ENCODE measurements at regions not wholly inside any gene's neighbourhood (a gene's known extent, or its start where the extent isn't known, plus 50 kb on each side); places are given as distances from the start of the nearest gene placed in this dataset.

DNA sequence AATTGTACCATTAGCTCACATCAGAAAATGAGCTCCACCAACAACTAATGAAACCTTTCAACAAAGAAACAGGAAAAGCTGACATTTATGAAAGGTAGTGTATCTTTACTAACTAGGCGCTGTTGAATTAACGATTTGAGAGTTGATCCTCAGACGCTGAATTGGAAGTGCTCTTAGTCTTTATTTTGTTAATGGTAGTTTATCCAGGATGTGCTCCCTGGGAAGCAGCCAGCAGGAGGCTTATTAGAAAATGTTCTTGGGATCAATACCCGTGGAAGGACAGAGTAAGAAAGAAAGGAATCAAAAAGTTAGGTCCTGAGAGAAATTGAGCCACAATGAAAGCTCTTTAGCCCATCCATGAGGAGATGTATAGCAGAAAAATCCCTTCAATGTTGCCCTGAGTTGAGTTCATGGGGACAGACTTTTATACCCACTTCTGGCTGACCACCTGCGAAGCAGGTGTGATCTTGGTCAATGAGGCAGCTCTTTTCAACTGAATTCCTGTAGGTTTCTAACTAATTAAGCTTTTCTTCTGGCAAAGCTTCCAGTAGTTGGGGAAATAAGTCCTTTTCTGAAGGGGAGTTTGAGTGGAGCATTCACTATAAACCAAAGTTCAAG lies 492.6 kb upstream of the REG3G start:
- no peaks in the 10 kb centered on the region for H3K4me1 ChIP-seq (ENCODE audit: insufficient read depth, low read length)
- H3T11ph ChIP-seq (ENCODE audit: low read length), result no peak overlapping the region
- Mint-ChIP-seq H3K4me3 (peak overlapping the region; percentile 7 to 27; a peak in 3 of 5 replicates), H3K9me3 (0 out of 5 replicates have a peak, but pooled peaks cover 0 to 2% of the 10 kb centered on the region in 2 experiments), H3K4me1 (peaks cover 19 to 28% of the 10 kb centered on the region in 2 experiments), H3K36me3 (ENCODE audit: insufficient read depth in 1 of 3, low read depth in 3 of 3) (no peaks in the 10 kb centered on the region), H3K27ac (peak overlapping the region; percentile 36 to 86 (median 68); a peak in 6 of 7 replicates), H3K27me3 (ENCODE audit: low read depth) (no peaks in the 10 kb centered on the region; the same call in 1 of the 2 replicates)
- no peaks in the 10 kb centered on the region for H3K9me3 ChIP-seq (ENCODE audit: control insufficient read depth, low read depth, low read length)
- WGBS (ENCODE audit: extremely low coverage, insufficient read length, low lambda C conversion rate), result no CpG with 5 or more reads among the region's 5 CpGs
- H3K79me1 ChIP-seq (ENCODE audit: insufficient read depth, low read depth, low read length, poor library complexity, severe bottlenecking), result no peaks in the 10 kb centered on the region
- no peak; the same call in 2 of the 3 replicates for TF ChIP-seq CTCF (conservative IDR thresholded peaks at IDR 0.05)
- H3K27me3 ChIP-seq (ENCODE audit: insufficient read depth, low read length), result no peaks in the 10 kb centered on the region; the same call in 1 of the 2 replicates
- H3K23me2 ChIP-seq (ENCODE audit: insufficient read length, low read depth, low read length, poor library complexity, severe bottlenecking), result no peaks in the 10 kb centered on the region
- no peak overlapping the region for H3K4ac ChIP-seq (ENCODE audit: low read depth, low read length)
- no peak overlapping the region for H2BK20ac ChIP-seq (ENCODE audit: low read depth, low read length, poor library complexity, severe bottlenecking)
- no peak overlapping the region for H4K91ac ChIP-seq (ENCODE audit: insufficient read length, low read depth, low read length)
- no peak overlapping the region for H3K27ac ChIP-seq (ENCODE audit: insufficient read length, low read depth, low read length)
- H4K20me1 ChIP-seq (ENCODE audit: control insufficient read depth, insufficient read depth, insufficient read length), result no peaks in the 10 kb centered on the region
- no peak overlapping the region for H2BK5ac ChIP-seq (ENCODE audit: insufficient read length, low read length)
- no peak overlapping the region for H2AK5ac ChIP-seq (ENCODE audit: insufficient read length, low read length)
- no peak overlapping the region for H2BK15ac ChIP-seq (ENCODE audit: low read depth, low read length)
- H4K5ac ChIP-seq (ENCODE audit: insufficient read length, low read depth, low read length), result no peak overlapping the region
- H2BK120ac ChIP-seq (ENCODE audit: low read depth, low read length, poor library complexity, severe bottlenecking), result no peak overlapping the region
- H3K56ac ChIP-seq (ENCODE audit: insufficient read length, low read depth, low read length), result no peak overlapping the region
- no peak overlapping the region for H3K9ac ChIP-seq (ENCODE audit: extremely low read depth, insufficient read length, low read length)
- H4K8ac ChIP-seq (replicated peaks; ENCODE audit: insufficient read length, low read depth, low read length), result no peak overlapping the region
- H3K14ac ChIP-seq (ENCODE audit: insufficient read depth, low read length), result no peak overlapping the region
- DNase-seq, result no peak
- no peaks in the 10 kb centered on the region for H3K79me2 ChIP-seq (ENCODE audit: insufficient read depth, low read length)
- H3K4me2 ChIP-seq (ENCODE audit: insufficient read depth, insufficient read length, low read length), result peak overlapping the region; percentile 17
- H3K23ac ChIP-seq (ENCODE audit: insufficient read length, low read depth, low read length), result no peak overlapping the region
- no peak overlapping the region for H2BK12ac ChIP-seq (ENCODE audit: insufficient read length, low read depth, low read length)
- no peak overlapping the region for H2AFZ ChIP-seq (ENCODE audit: low read length)
- no peak overlapping the region for H3K18ac ChIP-seq (ENCODE audit: insufficient read length, low read depth, low read length)

All from H9 (cell line).